D721Med (cell line): ENCODE measurements at regions not wholly inside any gene's neighbourhood (a gene's known extent, or its start where the extent isn't known, plus 50 kb on each side); places are given as distances from the start of the nearest gene placed in this dataset.

Experiments
- DNase-seq: peaks from one replicate; pipeline ENCODE4 v3.0.0; 2011; ENCODE audit warnings: low spot score; ENCODE audit not compliant: insufficient read length
- FAIRE-seq: peaks from 2 replicates; lab custom pipeline; 2011; peaks lifted over from hg19 to GRCh38; lab: Jason Lieb, UNC
- CTCF ChIP-seq: IDR thresholded peaks from 2 replicates; pipeline ENCODE4 v1.5.1; 2012; ENCODE audit warnings: mild to moderate bottlenecking, control low read depth; ENCODE audit not compliant: insufficient read depth; ENCODE audit errors: missing control alignments

- no peak for TF ChIP-seq CTCF
- FAIRE-seq (no peak), DNase-seq (no peak)
These were observed 645.2 kb upstream of the EPHA6 start for GRCh38 chr3:96169111-96169766.

DNA sequence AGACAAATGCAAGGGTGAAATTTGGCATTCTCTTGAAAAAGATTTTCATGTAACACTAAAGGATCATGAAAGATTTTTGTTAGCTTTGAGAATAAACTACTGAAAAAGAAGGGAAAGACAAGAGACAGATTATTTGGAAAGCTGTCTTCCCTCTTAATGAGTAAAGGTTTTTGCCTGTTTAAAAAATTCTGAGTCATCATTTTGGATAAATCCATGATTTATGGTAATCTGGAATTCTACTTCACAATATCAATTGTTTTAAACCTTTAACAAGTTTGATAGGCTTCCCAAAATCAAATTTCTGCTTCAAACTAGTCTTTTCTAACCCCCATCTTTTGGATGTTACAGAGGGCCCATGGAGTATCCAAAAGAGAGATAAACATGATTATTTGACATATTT lies 641.5 kb upstream of the EPHA6 start:
- DNase-seq (no peak), FAIRE-seq (no peak)
- no peak for TF ChIP-seq CTCF

DNA sequence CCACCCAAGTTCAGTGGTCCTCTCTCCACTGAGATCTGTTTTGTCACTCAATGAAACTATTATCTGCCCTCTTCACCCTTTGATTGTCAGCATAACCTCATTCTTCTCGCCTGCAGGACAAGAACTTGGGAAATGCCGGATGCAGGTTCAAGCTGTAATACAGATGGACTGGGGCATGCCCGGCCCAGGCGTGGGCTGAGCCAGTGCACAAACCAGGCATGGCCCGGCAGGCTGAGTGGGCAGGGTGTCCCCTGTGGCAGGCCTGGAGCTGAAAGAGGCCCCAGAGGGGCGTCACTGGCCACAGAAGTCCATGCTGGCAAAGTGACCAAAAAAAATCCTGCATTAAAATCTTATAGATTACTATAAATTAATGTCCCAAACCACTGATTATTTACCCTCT lies 638.9 kb upstream of the EPHA6 start:
- FAIRE-seq, result no peak
- DNase-seq, result no peak
- no peak for TF ChIP-seq CTCF

DNA sequence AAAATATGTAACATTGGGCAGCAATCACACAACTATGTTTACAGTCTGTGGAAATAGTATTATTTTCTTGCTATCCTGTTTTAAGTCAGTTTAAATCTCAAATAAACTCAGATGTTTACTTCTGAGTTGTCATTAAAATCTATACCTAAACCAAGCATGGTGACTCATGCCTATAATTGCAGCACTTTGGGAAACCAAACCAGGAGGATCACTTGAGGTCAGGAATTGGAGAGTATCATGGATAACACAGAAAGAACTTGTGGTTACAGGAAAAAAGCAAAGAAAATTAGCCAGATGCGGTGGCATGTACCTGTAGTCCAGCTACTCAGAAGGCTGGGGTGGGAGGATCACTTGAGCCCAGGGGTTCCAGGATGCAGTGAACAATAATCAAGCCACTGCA lies 631.6 kb upstream of the EPHA6 start:
- no peak for FAIRE-seq
- DNase-seq, result no peak
- no peak for TF ChIP-seq CTCF

- no peak for DNase-seq
- FAIRE-seq, result no peak
- no peak for TF ChIP-seq CTCF
These were observed 630.5 kb upstream of the EPHA6 start for GRCh38 chr3:96183871-96184270.

DNA sequence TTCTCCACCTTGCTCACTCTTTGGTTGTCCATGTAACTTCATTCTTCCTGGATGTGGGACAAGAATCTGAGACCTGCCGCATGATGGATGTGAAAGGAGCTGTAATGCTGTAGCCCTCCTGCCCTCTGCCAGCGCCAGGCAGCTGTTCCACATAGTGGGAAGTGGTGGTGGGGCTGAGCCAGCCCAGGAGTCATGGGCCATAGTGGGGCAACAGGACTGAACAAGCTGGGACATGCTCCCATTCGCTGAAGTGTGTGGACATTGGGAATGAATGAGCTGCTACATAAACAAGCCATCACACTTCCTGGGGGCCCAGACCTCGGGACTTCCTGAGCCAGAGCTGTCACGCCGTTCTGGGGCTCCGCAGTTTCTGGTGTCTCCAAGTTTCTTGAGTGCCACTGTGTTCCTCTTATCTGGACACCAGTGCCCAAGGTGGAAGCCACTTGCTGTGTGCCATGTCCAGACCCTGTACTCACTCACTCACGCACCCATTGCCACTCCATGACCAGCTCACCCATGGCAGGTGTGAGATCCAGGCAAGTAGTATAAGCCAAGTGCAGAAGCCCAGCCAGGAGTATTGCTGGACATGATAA lies 624.3 kb upstream of the EPHA6 start:
- FAIRE-seq (no peak), DNase-seq (no peak)
- TF ChIP-seq CTCF, result no peak

DNA sequence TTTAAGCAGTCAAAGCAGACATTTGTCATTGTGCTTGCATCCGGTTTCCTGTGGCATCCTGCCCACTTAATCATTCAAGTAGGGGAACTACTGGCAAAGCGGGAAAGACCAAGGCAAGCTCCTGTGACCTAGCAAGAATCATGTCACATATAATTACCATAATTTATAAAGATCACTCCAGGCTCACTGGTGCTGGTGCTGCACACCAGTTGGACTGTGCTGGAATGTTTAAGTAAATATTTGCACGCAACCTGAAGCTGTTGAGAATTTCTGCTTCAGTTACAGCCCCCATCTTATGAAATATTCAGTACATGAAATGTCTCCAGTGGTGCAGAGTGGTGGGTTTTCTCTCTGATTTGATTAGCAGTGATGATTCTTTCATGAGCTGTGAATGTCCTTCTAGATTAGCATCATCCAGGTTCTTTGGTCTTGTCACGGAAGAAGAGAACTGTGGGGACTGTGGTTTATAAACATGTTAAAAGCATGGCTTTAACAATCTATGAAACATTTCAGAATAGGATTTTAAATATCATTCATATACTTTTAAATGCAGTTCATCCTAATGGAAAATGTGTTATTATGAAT lies 621.3 kb upstream of the EPHA6 start:
- no peak for TF ChIP-seq CTCF
- no peak for FAIRE-seq
- no peak for DNase-seq
